Pulmonary artery endothelial cell (primary cell): ENCODE measurements at regions not wholly inside any gene's neighbourhood (a gene's known extent, or its start where the extent isn't known, plus 50 kb on each side); places are given as distances from the start of the nearest gene placed in this dataset.

Experiments
- DNase-seq: peaks from one replicate; pipeline ENCODE4 v3.0.0-alpha.2; 2011; ENCODE audit warnings: low read depth, low spot score

GRCh38 chr10:8874268-8874667 is 819.8 kb downstream of the GATA3 start:
- no peak for DNase-seq

GRCh38 chr10:8874972-8875371 is 820.5 kb downstream of the GATA3 start:
- no peak for DNase-seq

- DNase-seq, result no peak
These were observed 821.7 kb downstream of the GATA3 start for GRCh38 chr10:8876171-8876570.

GRCh38 chr10:8889538-8889937 is 835.0 kb downstream of the GATA3 start:
- no peak for DNase-seq

- DNase-seq, result no peak
These were observed 838.6 kb downstream of the GATA3 start for GRCh38 chr10:8893102-8893501.

GRCh38 chr10:8894148-8894547 is 839.7 kb downstream of the GATA3 start:
- no peak for DNase-seq

- DNase-seq, result no peak
These were observed 843.3 kb downstream of the GATA3 start for GRCh38 chr10:8897769-8898168.

GRCh38 chr10:8898745-8899330 is 844.4 kb downstream of the GATA3 start:
- no peak for DNase-seq

- no peak for DNase-seq
These were observed 848.4 kb downstream of the GATA3 start for GRCh38 chr10:8902926-8903325.

- DNase-seq, result no peak
These were observed 853.5 kb downstream of the GATA3 start for GRCh38 chr10:8908013-8908412.

- no peak for DNase-seq
These were observed 855.8 kb downstream of the GATA3 start for GRCh38 chr10:8910314-8910713.

GRCh38 chr10:8911032-8911431 is 856.5 kb downstream of the GATA3 start:
- DNase-seq, result no peak

GRCh38 chr10:8912108-8912507 is 857.6 kb downstream of the GATA3 start:
- DNase-seq, result no peak

GRCh38 chr10:8913720-8914119 is 859.2 kb downstream of the GATA3 start:
- no peak for DNase-seq

- DNase-seq, result no peak
These were observed 864.8 kb downstream of the GATA3 start for GRCh38 chr10:8919280-8919679.

- DNase-seq, result no peak
These were observed 867.1 kb downstream of the GATA3 start for GRCh38 chr10:8921568-8921967.

GRCh38 chr10:8923096-8923495 is 868.6 kb downstream of the GATA3 start:
- DNase-seq, result no peak

- no peak for DNase-seq
These were observed 873.2 kb downstream of the GATA3 start for GRCh38 chr10:8927705-8928104.

- DNase-seq, result no peak
These were observed 892.0 kb downstream of the GATA3 start for GRCh38 chr10:8946451-8946850.

- DNase-seq, result no peak
These were observed 896.5 kb downstream of the GATA3 start for GRCh38 chr10:8950978-8951377.

GRCh38 chr10:8951440-8952089 is 897.1 kb downstream of the GATA3 start:
- DNase-seq, result no peak

- DNase-seq, result no peak
These were observed 901.9 kb downstream of the GATA3 start for GRCh38 chr10:8956400-8956799.

- DNase-seq, result no peak
These were observed 907.8 kb downstream of the GATA3 start for GRCh38 chr10:8962249-8962648.

- no peak for DNase-seq
These were observed 912.6 kb downstream of the GATA3 start for GRCh38 chr10:8967061-8967460.
